ENCODE measurements at regions not wholly inside any gene's neighbourhood (a gene's known extent, or its start where the extent isn't known, plus 50 kb on each side); places are given as distances from the start of the nearest gene placed in this dataset.

DNA sequence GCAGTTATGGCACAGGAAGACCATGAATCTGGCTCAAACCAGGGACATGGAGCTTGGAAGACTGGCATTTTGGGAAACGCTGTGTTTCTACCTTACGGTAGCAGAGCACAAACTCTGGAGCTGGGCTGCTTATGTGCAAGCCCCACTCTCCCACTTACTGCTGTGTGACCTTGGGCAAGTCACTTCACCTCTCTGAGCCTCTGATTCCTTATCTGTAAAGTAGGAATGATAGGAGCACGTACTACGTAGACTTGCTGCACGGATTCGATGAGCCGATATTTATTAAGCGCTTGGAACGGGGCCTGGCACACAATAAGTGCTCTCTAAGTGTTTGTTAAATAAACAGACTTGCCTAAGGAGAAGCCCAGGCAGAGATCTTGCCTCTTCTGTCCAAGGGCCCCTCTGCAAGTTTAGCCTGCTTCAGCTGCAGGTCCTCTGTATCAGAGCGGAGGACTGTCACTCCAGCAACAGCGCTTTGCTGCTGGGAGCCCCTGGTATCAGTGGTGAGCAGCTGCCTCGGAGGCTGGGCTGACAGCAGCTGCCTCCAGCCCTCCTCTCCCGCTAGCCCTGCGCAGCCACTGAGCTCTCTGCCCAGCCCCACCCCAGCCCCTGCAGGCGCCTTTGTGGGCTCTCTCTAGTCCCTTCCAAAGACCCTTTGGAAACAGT lies 96.9 kb upstream of the ANO1 start:
- H3K9me2 ChIP-seq (replicated peaks; ENCODE audit: low read depth, low read length) = no peaks in the 10 kb centered on the region
- H3K4me2 ChIP-seq (ENCODE audit: low read depth, low read length, poor library complexity, severe bottlenecking) = no peak overlapping the region
- no peak overlapping the region for H3K4me3 ChIP-seq (ENCODE audit: low read length, poor library complexity, severe bottlenecking)
- no peaks in the 10 kb centered on the region for H3K79me2 ChIP-seq (ENCODE audit: insufficient read depth, low read length)
- H3K27me3 ChIP-seq (ENCODE audit: insufficient read depth, low read length, poor library complexity, severe bottlenecking) = no peaks in the 10 kb centered on the region
- H3K36me3 ChIP-seq (ENCODE audit: insufficient read depth, low read length) = no peaks in the 10 kb centered on the region
- H2AFZ ChIP-seq (ENCODE audit: low read length) = no peak overlapping the region
- H4K20me1 ChIP-seq (ENCODE audit: insufficient read depth, low read length, poor library complexity, severe bottlenecking) = no peaks in the 10 kb centered on the region
- no peak overlapping the region for H3K9ac ChIP-seq (ENCODE audit: low read depth, low read length, poor library complexity, severe bottlenecking)
- no peak for TF ChIP-seq CTCF (conservative IDR thresholded peaks at IDR 0.05; ENCODE audit: low read length)
- TF ChIP-seq EZH2phosphoT487 (IDR thresholded peaks at IDR 0.05; ENCODE audit: borderline replicate concordance) = no peak
- H3F3A ChIP-seq (ENCODE audit: low read depth) = no peaks in the 10 kb centered on the region
- H3K4me1 ChIP-seq (ENCODE audit: insufficient read depth, low read length, poor library complexity, severe bottlenecking) = peaks cover 29% of the 10 kb centered on the region
- H3K9me3 ChIP-seq (ENCODE audit: insufficient read depth, low read depth, low read length) = no peaks in the 10 kb centered on the region

DNA sequence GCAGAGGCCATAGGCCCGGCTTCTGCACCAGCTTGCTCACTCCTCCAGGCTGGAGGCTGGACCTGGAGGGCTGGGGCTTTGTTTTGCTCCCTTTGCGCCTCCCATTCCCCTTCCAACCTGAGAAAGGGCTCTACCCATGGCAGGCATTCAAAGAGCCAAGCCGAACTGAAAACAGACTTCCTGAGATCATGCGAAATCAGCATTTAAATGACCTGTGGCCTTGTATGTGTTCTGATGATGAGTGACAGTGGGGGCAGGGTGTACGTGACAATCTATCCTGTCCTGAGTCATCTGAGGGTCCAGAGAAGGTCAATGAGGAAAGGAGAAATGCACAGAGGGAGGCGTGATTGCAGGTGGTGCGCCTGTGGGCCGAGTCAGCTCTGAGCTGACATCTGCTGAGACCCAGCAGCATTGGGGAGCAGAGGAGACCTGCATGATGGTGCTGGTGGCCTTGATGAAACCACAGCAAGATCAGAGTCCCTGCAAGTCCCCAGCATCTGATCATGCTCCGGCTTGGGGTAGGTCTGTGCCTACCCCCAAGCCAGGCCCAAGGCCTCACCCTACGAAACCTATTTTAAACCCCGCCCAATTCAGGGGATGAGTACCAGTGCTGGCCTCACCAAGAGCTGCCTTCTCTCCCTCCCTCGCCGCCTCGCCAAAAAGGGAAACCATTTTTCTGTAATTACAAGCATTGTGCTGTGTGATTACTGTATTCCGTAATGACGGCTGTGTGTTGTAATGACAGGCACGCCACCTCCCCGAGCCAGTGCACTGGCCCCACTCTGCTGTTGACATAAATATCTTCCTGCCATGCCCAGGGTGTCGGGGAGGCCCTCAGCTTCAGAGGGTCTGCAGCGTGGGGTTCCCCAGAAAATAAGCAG lies 95.2 kb upstream of the ANO1 start:
- TF ChIP-seq CTCF (conservative IDR thresholded peaks at IDR 0.05; ENCODE audit: low read length) = no peak
- TF ChIP-seq EZH2phosphoT487 (IDR thresholded peaks at IDR 0.05; ENCODE audit: borderline replicate concordance) = no peak
- no peaks in the 10 kb centered on the region for H4K20me1 ChIP-seq (ENCODE audit: insufficient read depth, low read length, poor library complexity, severe bottlenecking)
- no peaks in the 10 kb centered on the region for H3K9me2 ChIP-seq (replicated peaks; ENCODE audit: low read depth, low read length)
- peaks cover 29% of the 10 kb centered on the region for H3K4me1 ChIP-seq (ENCODE audit: insufficient read depth, low read length, poor library complexity, severe bottlenecking)
- no peak overlapping the region for H3K4me2 ChIP-seq (ENCODE audit: low read depth, low read length, poor library complexity, severe bottlenecking)
- H3K36me3 ChIP-seq (ENCODE audit: insufficient read depth, low read length) = no peaks in the 10 kb centered on the region
- H3K9me3 ChIP-seq (ENCODE audit: insufficient read depth, low read depth, low read length) = no peaks in the 10 kb centered on the region
- H3K9ac ChIP-seq (ENCODE audit: low read depth, low read length, poor library complexity, severe bottlenecking) = peak overlapping the region; percentile 3
- no peak overlapping the region for H3K4me3 ChIP-seq (ENCODE audit: low read length, poor library complexity, severe bottlenecking)
- H2AFZ ChIP-seq (ENCODE audit: low read length) = 0 out of 2 replicates have a peak overlapping the region, but pooled peaks have one; percentile 14
- no peaks in the 10 kb centered on the region for H3F3A ChIP-seq (ENCODE audit: low read depth)
- H3K27me3 ChIP-seq (ENCODE audit: insufficient read depth, low read length, poor library complexity, severe bottlenecking) = no peaks in the 10 kb centered on the region
- H3K79me2 ChIP-seq (ENCODE audit: insufficient read depth, low read length) = no peaks in the 10 kb centered on the region

GRCh38 chr11:69983571-69983877 lies 94.6 kb upstream of the ANO1 start:
- peak overlapping the region; percentile 57 for H3K9ac ChIP-seq (ENCODE audit: low read depth, low read length, poor library complexity, severe bottlenecking)
- H3K36me3 ChIP-seq (ENCODE audit: insufficient read depth, low read length) = no peaks in the 10 kb centered on the region
- TF ChIP-seq EZH2phosphoT487 (IDR thresholded peaks at IDR 0.05; ENCODE audit: borderline replicate concordance) (no peak), CTCF (conservative IDR thresholded peaks at IDR 0.05; ENCODE audit: low read length) (no peak)
- H3F3A ChIP-seq (ENCODE audit: low read depth) = no peaks in the 10 kb centered on the region
- no peaks in the 10 kb centered on the region for H3K9me3 ChIP-seq (ENCODE audit: insufficient read depth, low read depth, low read length)
- H3K4me2 ChIP-seq (ENCODE audit: low read depth, low read length, poor library complexity, severe bottlenecking) = peak overlapping the region; percentile 69
- peaks cover 29% of the 10 kb centered on the region for H3K4me1 ChIP-seq (ENCODE audit: insufficient read depth, low read length, poor library complexity, severe bottlenecking)
- no peak overlapping the region for H3K4me3 ChIP-seq (ENCODE audit: low read length, poor library complexity, severe bottlenecking)
- H2AFZ ChIP-seq (ENCODE audit: low read length) = no peak overlapping the region
- H3K9me2 ChIP-seq (replicated peaks; ENCODE audit: low read depth, low read length) = no peaks in the 10 kb centered on the region
- no peaks in the 10 kb centered on the region for H4K20me1 ChIP-seq (ENCODE audit: insufficient read depth, low read length, poor library complexity, severe bottlenecking)
- H3K79me2 ChIP-seq (ENCODE audit: insufficient read depth, low read length) = no peaks in the 10 kb centered on the region
- H3K27me3 ChIP-seq (ENCODE audit: insufficient read depth, low read length, poor library complexity, severe bottlenecking) = no peaks in the 10 kb centered on the region
